GM04504 (cell line): ENCODE measurements at regions not wholly inside any gene's neighbourhood (a gene's known extent, or its start where the extent isn't known, plus 50 kb on each side); places are given as distances from the start of the nearest gene placed in this dataset.
"Not testable (repeated sequence)": the region's sequence is repeated elsewhere in the genome, so short reads cannot be mapped to it uniquely, and the experiment has no call there.

Experiments
- DNase-seq: peaks from one replicate; pipeline ENCODE4 v3.0.0-alpha.2; 2012; ENCODE audit warnings: low read depth

GRCh38 chr2:38483776-38484501 lies 106.9 kb upstream of the ATL2 start:
- DNase-seq, result no peak

- not testable (repeated sequence) for DNase-seq
These were observed 105.6 kb upstream of the ATL2 start for GRCh38 chr2:38482710-38483109.

GRCh38 chr2:38480617-38481016 lies 103.5 kb upstream of the ATL2 start:
- DNase-seq, result no peak

- no peak for DNase-seq
These were observed 99.9 kb upstream of the ATL2 start for GRCh38 chr2:38477006-38477405.

GRCh38 chr2:38475567-38475881 lies 98.5 kb upstream of the ATL2 start:
- no peak for DNase-seq

- no peak for DNase-seq
These were observed 97.9 kb upstream of the ATL2 start for GRCh38 chr2:38474715-38475566.

- DNase-seq, result no peak
These were observed 97.0 kb upstream of the ATL2 start for GRCh38 chr2:38474021-38474456.

GRCh38 chr2:38473333-38474005 lies 96.4 kb upstream of the ATL2 start:
- DNase-seq, result no peak

- DNase-seq, result no peak
These were observed 93.0 kb upstream of the ATL2 start for GRCh38 chr2:38470115-38470514.

GRCh38 chr2:38467768-38468455 lies 90.8 kb upstream of the ATL2 start:
- DNase-seq, result no peak

GRCh38 chr2:38466876-38467767 lies 90.0 kb upstream of the ATL2 start:
- no peak for DNase-seq

GRCh38 chr2:38466409-38466808 lies 89.3 kb upstream of the ATL2 start:
- no peak for DNase-seq

GRCh38 chr2:38465789-38466127 lies 88.7 kb upstream of the ATL2 start:
- no peak for DNase-seq

- no peak for DNase-seq
These were observed 88.1 kb upstream of the ATL2 start for GRCh38 chr2:38464971-38465788.

- no peak for DNase-seq
These were observed 86.7 kb upstream of the ATL2 start for GRCh38 chr2:38463752-38464151.

GRCh38 chr2:38462121-38462661 lies 85.1 kb upstream of the ATL2 start:
- DNase-seq, result peak; percentile 69

- DNase-seq, result no peak
These were observed 84.4 kb upstream of the ATL2 start for GRCh38 chr2:38461470-38461869.

GRCh38 chr2:38460313-38460712 lies 83.2 kb upstream of the ATL2 start:
- no peak for DNase-seq

GRCh38 chr2:38454081-38454480 lies 77.0 kb upstream of the ATL2 start:
- DNase-seq, result no peak

- not testable (repeated sequence) for DNase-seq
These were observed 74.7 kb upstream of the ATL2 start for GRCh38 chr2:38451778-38452177.
